ENCODE measurements at regions not wholly inside any gene's neighbourhood (a gene's known extent, or its start where the extent isn't known, plus 50 kb on each side); places are given as distances from the start of the nearest gene placed in this dataset.

- TF ChIP-seq CTCF (IDR thresholded peaks at IDR 0.05) (no peak), POLR2A (IDR thresholded peaks at IDR 0.05) (no peak)
Observed at GRCh38 chr3:167909952-167910351, 174.4 kb downstream of the SERPINI1 start.
